ENCODE measurements at regions not wholly inside any gene's neighbourhood (a gene's known extent, or its start where the extent isn't known, plus 50 kb on each side); places are given as distances from the start of the nearest gene placed in this dataset.

DNA sequence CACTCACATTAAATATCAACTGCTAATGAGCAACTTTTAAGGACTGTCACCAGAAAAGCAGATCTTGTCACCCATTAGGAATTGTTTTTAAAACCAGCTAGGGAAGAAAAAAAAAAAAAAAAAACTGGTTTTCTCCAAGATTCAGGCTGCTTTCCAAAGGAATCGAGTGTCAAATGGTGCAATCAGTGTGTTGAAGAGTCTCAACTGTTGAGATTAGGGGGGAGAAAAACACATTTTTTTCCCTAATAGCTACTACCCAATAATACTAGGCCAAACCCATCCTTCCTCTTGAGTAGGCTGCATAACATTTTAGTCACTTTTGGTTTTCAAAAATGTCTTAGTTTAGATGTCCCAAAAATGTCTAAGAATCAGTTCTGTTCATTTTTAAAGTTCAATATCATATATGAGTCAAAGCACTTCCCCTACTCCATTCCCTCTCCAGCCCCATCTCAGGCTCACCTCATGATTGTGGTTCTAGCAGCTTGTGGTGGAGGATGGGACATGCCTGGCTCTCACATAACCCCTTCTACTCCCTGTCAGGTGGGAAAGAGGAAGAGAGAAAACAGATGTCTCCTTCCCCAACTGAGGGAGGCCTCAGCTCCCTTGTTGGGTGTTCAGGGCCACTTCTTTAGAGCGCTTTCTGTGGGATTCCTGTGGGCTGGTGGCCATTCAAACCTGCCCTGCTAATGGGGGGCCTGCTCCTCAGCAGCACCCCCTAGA is 193.6 kb downstream of the CWF19L2 start:
- TF ChIP-seq L3MBTL2 (conservative IDR thresholded peaks at IDR 0.05) (no peak), BHLHE40 (IDR thresholded peaks at IDR 0.05; ENCODE audit: borderline replicate concordance) (no peak), NFRKB (IDR thresholded peaks at IDR 0.05) (no peak), FOXA1 (IDR thresholded peaks at IDR 0.05) (no peak), SP1 (IDR thresholded peaks at IDR 0.05) (no peak), SUZ12 (IDR thresholded peaks at IDR 0.05) (no peak), ZNF384 (IDR thresholded peaks at IDR 0.05) (no peak)

Measured in HEK293T (cell line).